SKM-1 treated with dmso at 0.1 percent for 144 hours (cell line): ENCODE measurements at regions not wholly inside any gene's neighbourhood (a gene's known extent, or its start where the extent isn't known, plus 50 kb on each side); places are given as distances from the start of the nearest gene placed in this dataset.
"Not testable (repeated sequence)": the region's sequence is repeated elsewhere in the genome, so short reads cannot be mapped to it uniquely, and the experiment has no call there.

ENCODE experiments used
- DNase-seq: peaks from one replicate; lab custom pipeline; 2025; ENCODE audit not compliant: unreplicated experiment; lab: John Stamatoyannopoulos, UW

- no peak for DNase-seq
Measured at GRCh38 chr5:38675443-38675842, 119.0 kb upstream of the LIFR start.

DNA sequence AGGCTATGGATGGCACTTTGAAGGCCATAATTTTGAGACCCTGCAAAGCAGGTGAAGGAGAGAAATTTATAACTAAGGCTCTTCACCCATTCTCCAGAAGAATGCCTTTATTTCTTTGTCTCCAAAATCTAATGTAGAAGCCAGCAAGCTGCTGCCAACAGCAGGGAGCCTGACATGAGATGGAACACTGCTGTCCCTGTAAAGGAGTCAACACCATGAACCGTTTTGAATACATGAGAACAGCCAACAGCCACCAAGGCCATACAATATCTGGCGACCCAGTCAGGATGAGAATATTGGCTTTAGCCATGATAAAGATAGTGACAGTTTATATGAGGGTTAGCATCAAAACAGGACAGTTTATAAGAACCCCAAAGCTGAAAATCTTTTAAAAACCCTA, 121.2 kb upstream of the LIFR start:
- no peak for DNase-seq

DNA sequence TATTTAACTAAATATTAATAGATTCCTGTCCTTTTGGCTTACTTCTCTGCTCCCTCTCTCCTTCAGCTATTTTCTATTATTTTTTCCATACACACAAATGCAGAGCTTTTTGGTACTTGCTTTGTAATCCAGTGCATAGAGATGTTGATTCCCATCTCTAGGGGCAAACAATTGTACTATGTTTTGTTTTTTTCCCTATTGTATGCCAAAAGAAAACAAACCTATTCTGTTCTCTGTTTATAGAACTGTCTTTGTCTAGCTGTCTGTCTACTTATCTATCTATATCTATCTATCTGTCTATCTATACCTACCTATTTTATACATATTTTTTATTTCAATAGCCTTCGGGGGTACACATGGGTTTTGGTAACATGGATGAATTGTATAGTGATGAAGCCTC, 121.6 kb upstream of the LIFR start:
- no peak for DNase-seq

DNA sequence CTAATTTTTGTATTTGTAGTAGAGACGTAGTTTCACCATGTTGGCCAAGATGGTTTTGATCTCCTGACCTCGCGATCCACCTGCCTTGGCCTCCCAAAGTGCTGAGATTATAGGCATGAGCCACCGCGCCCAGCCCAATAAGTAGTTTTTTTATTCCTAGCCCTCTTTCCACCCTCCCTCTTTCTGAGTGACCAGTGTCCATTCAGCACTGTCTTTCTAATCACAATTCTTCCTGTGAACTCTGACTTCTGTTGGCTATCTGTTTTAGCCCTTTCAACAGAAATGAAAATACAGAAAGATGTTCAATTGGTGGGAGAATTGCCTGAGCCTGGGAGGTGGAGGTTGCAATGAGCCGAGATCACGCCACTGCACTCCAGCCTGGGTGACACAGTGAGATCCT, 122.3 kb upstream of the LIFR start:
- DNase-seq: not testable (repeated sequence)

DNA sequence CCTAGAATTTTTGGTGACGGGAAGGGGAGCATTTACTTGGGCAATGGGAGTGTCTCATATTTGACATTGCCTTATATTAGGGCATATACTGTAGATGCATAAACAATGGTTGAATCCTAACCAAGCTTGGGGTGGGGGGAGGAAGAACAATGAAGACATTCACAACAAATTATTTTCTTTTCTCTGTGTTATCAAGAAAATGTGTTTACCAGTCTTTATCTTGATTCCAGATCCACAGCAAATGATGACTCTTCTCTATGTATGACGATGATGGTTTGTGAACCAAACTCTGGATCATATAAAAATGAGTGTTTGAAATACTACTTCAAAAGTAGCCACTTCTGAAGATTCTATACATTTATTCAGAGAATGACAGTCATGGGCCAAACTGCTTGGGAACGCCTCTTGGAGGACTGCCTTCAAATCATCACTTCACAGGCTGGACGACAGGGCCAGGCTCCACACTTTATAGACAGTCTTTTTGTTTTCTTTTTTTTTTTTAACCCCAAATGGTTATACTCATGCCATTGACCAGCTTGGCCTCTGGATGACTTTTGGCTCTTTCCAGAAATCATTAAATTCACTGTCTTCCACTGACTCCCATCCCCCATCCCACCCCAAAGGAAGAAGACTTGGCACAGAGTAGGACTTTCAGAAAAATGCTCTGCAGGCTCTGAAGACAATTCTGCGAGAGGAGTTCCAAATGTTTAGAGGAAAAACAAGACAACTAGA, 123.8 kb upstream of the LIFR start:
- no peak for DNase-seq

DNA sequence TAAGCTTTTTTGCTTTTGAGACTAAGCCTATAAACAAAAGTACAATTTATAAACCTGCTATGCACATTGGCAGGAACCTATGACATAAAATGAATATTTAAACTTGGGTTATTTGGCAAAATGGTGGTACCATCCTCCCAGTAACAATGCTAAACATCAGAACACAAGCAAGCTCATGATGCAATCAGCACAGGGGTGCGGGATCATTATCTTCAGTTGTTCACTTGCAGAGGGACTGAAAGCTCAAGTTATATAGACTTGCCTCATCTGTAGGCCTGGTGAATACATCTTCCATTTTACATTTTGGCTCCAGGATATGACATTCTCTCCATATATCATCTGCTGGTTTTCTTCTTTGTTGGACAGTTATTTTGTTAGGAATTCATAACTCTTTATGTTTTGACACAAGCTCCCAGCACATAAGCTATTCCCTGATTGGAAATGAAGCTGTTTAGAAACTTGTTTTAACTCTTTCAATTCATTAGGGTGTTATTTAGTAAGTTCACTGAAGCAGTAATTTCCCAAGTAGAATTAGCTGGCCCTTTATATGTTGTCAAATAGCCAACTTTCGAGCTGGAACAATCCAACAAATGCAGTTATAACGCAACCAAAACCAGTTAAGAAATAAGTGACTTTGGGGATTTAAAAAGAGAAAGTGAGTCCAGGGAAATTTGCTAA, 124.7 kb upstream of the LIFR start:
- no peak for DNase-seq

- DNase-seq: no peak
Measured at GRCh38 chr5:38681966-38682365, 125.5 kb upstream of the LIFR start.

GRCh38 chr5:38686658-38687057, 130.2 kb upstream of the LIFR start:
- DNase-seq: no peak

DNA sequence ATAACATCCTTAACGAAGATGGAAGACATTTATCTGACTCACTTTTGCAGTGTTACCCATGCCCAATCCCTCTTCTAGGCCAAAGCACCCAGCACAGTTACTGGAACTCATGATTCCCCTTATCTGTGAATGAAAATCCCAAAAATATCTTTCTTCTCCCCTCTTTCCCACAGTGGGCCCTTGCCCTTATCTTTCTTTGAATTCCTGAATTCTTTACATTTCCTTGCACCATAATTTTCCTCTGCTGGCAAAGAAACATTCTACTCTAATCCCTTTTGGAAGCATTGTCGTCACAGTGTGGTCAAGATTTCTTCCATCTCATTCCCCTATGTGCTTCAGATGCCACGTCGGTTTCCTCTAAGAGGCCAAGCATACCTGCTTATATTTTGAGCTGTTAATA, 135.9 kb upstream of the LIFR start:
- no peak for DNase-seq

DNA sequence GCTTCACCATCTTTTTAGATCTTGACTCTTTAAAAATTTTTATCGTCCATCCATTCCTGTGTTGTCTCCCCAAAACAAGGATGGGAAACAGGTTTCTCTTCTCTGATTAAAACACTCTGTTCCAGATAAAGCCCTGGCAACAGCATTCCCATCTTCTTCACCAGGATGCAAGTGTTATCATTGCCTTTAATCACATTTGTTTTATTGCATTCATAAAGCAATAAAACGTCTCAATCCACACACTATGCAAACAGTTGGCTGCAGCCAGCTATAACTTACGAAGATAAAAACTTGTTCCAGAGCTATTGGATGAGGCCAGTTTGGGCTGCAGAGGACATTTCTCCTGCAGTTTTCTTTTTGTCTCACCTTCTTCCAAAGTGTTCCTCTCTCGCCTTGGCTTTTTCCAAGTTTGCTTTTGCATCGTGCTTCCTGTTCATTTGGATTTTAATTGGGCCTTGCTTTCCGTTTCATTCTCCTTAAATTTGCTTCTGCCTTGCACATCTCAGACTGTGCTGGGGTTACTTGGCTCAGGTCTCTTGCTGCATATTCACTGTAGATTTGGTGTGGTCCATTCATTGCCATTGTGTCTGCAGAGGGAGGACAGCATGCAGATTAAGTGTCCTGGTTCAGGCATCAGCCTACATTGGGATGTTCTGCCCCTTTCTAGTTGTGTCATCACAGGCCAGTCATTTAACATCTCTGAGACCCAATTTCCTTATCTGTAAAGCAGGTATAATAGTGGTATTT, 136.5 kb upstream of the LIFR start:
- no peak for DNase-seq

GRCh38 chr5:38695021-38695958, 138.8 kb upstream of the LIFR start:
- no peak for DNase-seq

- no peak for DNase-seq
Measured at GRCh38 chr5:38697013-38697412, 140.6 kb upstream of the LIFR start.

DNA sequence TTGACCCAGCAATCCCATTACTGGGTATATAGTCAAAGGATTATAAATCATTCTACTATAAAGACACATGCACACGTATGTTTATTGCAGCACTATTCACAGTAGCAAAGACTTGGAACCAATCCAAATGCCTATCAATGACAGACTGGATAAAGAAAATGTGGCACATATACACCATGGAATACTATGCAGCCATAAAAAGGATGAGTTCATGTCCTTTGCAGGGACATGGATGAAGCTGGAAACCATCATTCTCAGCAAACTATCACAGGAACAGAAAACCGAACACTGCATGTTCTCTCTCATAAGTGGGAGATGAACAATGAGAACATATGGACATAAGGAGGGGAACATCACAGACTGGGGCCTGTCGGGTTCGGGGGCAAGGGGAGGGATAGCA, 140.3 kb upstream of the OSMR start:
- DNase-seq: not testable (repeated sequence)

- DNase-seq: no peak
Measured at GRCh38 chr5:38706376-38706775, 139.4 kb upstream of the OSMR start.

DNA sequence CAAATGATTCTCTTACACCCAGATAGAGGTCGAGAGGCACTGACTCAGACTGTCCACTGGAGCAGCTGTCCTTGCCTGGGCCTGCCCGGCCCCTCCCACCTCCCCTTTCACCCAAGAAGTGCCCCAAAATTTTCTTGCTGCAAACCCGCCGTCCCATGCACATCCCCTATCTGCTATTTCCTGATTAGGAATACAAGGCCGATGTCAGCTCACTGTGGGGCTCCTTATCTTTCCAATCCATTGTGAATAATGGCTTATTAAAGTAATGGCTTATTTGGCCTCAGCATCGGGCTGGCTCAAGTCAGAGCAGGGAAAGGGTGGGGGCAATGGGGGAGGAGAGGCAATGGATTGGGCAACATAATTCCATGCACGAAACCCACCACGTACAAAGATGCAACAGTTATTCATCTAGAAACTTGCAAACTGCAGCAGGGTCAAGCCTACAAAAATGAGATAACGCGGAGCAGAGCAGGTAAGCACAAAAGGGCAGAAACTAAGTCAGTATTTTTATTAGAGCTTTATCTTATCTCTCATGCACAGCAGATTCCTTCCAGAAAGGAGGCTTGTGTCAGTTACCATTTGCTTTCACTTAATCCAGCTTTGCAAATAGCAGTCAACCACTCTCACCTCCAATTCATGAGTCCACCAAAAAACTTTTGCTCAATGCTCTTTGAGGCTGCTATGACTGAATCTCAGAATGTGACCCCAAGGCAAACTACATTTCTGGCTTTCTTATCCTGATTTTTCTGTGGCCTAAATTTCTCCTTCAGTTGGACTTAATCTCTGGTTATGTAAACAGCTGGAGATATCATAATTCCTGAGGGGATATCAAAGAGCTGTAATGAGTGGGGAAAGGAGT, 138.2 kb upstream of the OSMR start:
- DNase-seq: no peak

DNA sequence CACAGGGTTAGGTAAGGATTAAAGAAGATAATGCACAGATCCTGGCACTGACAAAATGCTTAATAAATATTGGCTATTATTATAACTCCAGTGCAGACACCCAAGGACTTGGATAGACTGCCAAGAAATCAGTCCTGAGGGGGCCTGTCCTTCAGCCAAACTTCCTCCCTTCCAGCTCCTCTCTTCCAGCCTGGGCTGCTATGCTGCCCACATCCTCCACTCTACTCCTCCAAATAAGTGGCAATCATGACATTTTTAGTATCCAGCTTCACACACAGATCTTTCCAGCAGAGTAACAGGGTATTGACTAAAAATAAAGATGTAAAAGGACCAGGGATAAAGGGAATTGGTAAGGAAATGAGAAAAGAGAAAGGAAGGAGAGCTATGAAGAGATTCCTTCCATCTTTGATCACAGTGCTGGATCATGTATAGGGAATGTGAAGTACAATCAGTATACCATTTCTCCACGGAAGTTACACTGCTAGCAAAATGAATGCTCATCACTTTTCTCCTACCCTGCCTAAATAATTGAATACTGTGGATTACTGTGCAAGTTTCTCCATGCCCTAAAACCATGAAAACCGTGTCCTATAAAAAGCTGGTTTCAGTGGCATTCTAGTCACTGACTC, 136.0 kb upstream of the OSMR start:
- no peak for DNase-seq

DNA sequence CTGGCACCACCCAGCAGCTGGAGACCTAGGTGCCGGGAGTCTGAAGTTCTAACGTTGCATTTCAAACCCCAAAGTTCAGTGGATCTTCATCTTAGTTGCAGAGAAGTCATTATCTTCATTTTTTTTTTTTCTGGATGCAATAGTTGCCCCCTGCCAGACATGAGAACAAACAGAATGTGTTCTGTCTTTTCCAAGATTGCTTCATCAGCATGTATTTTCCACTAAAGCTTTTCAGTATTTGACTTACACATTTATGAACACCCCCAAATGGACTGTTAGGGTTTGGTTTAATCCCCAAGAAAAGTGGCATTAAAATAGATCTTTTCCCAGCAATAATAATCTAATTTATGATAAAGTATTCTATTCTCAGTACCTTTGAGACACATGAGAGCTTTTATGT, 135.2 kb upstream of the OSMR start:
- DNase-seq: no peak

- no peak for DNase-seq
Measured at GRCh38 chr5:38712391-38712790, 133.4 kb upstream of the OSMR start.

DNA sequence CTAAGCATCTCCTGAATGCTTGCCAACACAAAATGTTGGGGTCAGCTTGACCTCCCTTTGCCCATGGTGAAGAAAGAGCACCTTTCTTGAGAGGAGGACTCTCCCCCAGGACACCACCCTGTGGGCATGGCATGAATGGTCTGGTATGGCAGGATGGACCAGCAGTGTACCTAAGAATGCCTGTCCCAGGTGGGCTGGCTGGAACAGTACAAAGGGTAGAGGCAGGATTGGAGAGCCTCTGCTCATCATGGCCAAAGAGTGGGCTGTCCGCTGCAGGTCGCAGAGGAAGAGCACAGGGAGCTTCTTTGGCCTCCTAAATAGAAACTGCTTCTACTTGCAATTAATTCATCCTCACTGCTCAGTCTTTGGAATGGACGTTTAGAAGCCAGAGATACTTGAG, 131.6 kb upstream of the OSMR start:
- no peak for DNase-seq
